Natural killer cell (primary cell): ENCODE measurements at regions not wholly inside any gene's neighbourhood (a gene's known extent, or its start where the extent isn't known, plus 50 kb on each side); places are given as distances from the start of the nearest gene placed in this dataset.

Source experiments
- ATAC-seq, 3 donors: fragments of 150-1000 bp in 2 of 3; fragments of 200-7000 bp in 1 of 3; cut with Tn5 transposase; 1 replicate in 1 of 3; 2 replicates in 2 of 3; pipeline ENCODE4 v1.10.0; 2021; ENCODE audit warnings: mild to moderate bottlenecking in 2 of 3, moderate library complexity in 2 of 3
- DNase-seq, 2 donors: peaks; one replicate each; pipeline versions ENCODE4 v3.0.0 to v3.0.0-alpha.2; 2013 to 2021; ENCODE audit warnings: mixed read lengths in 1 of 2
- H3K27ac ChIP-seq: one replicate; pipeline ENCODE4 v1.5.1; 2013; ENCODE audit warnings: mild to moderate bottlenecking, low read length
- H3K27me3 ChIP-seq: one replicate; pipeline ENCODE4 v1.6.1; 2013; ENCODE audit warnings: low read length; ENCODE audit not compliant: control insufficient read depth, insufficient read depth
- H3K36me3 ChIP-seq: one replicate; pipeline ENCODE4 v1.6.1; 2013; ENCODE audit warnings: low read length; ENCODE audit not compliant: control insufficient read depth, insufficient read depth
- H3K4me1 ChIP-seq: one replicate; pipeline ENCODE4 v1.6.1; 2013; ENCODE audit warnings: low read length; ENCODE audit not compliant: control insufficient read depth, insufficient read depth
- H3K4me3 ChIP-seq: one replicate; pipeline ENCODE4 v1.5.1; 2013; ENCODE audit warnings: low read length
- H3K9me3 ChIP-seq: one replicate; pipeline ENCODE4 v1.6.1; 2013; ENCODE audit warnings: low read length; ENCODE audit not compliant: control insufficient read depth, insufficient read depth
- H3K27ac Mint-ChIP-seq, 2 donors: one replicate each; pipeline ENCODE4 v1.8.0; 2022; ENCODE audit warnings: mild to moderate bottlenecking in 2 of 2, mixed read lengths in 2 of 2, moderate library complexity in 1 of 2
- H3K27me3 Mint-ChIP-seq, 2 donors: one replicate each; pipeline ENCODE4 v1.8.0; 2022; ENCODE audit warnings: low read depth in 2 of 2, mixed read lengths in 2 of 2
- H3K36me3 Mint-ChIP-seq: one replicate; pipeline ENCODE4 v1.8.0; 2022; ENCODE audit warnings: mixed read lengths
- H3K4me1 Mint-ChIP-seq, 2 donors: one replicate each; pipeline ENCODE4 v1.8.0; 2022; ENCODE audit warnings: mixed read lengths in 2 of 2
- H3K4me3 Mint-ChIP-seq: one replicate; pipeline ENCODE4 v1.8.0; 2022; ENCODE audit warnings: mild to moderate bottlenecking, moderate library complexity, mixed read lengths
- H3K9me3 Mint-ChIP-seq, 2 donors: one replicate each; pipeline ENCODE4 v1.8.0; 2022; ENCODE audit warnings: mixed read lengths in 2 of 2
- CTCF ChIP-seq: fragments of 200-600 bp; IDR thresholded peaks from one replicate; pipeline ENCODE4 v1.8.0; 2022; ENCODE audit warnings: antibody characterized with exemption
- WGBS: methylation state at CpG from one replicate; pipeline ENCODE4 v1.1.7; 2013; ENCODE audit warnings: missing lambda C conversion rate; ENCODE audit not compliant: insufficient coverage; 5-methylcytosine and 5-hydroxymethylcytosine counted together
- intact Hi-C: fragments of 100-400 bp; cut with micrococcal nuclease; formaldehyde crosslinking; loops from one replicate; pipeline ENCODE4 v1.14.2; 2022

- no peaks in the 10 kb centered on the region for H3K36me3 Mint-ChIP-seq
- H3K4me1 ChIP-seq = no peaks in the 10 kb centered on the region
- H3K9me3 ChIP-seq = no peaks in the 10 kb centered on the region
- no peak overlapping the region for H3K4me3 Mint-ChIP-seq
- TF ChIP-seq CTCF = no peak
- peaks cover 0 to 2% of the 10 kb centered on the region in 2 donors for H3K4me1 Mint-ChIP-seq
- no peaks in the 10 kb centered on the region for H3K36me3 ChIP-seq
- H3K27me3 Mint-ChIP-seq = peaks cover 18 to 52% of the 10 kb centered on the region in 2 donors
- H3K27me3 ChIP-seq = peaks cover 4% of the 10 kb centered on the region
- no peaks in the 10 kb centered on the region for H3K9me3 Mint-ChIP-seq
- ATAC-seq (no peak), DNase-seq (no peak)
- intact Hi-C loops = no loop called here
- no peak overlapping the region for H3K27ac ChIP-seq
- no peak overlapping the region for H3K27ac Mint-ChIP-seq
- WGBS = 90% methylated on average over 2 of the region's 2 CpGs
- H3K4me3 ChIP-seq = no peak overlapping the region
Measured at GRCh38 chr12:91357381-91357780, 174.8 kb upstream of the DCN start.

- no peak for ATAC-seq
- TF ChIP-seq CTCF = no peak
- no peak for DNase-seq
- Histone ChIP-seq H3K4me1 (no peaks in the 10 kb centered on the region), H3K4me3 (no peak overlapping the region), H3K27ac (no peak overlapping the region), H3K27me3 (peaks cover 4% of the 10 kb centered on the region), H3K9me3 (no peaks in the 10 kb centered on the region), H3K36me3 (no peaks in the 10 kb centered on the region)
- H3K4me1 Mint-ChIP-seq = no peaks in the 10 kb centered on the region
- no peak overlapping the region for H3K4me3 Mint-ChIP-seq
- H3K9me3 Mint-ChIP-seq = no peaks in the 10 kb centered on the region
- no peaks in the 10 kb centered on the region for H3K36me3 Mint-ChIP-seq
- H3K27me3 Mint-ChIP-seq = peaks cover 15 to 54% of the 10 kb centered on the region in 2 donors
- intact Hi-C loops = no loop called here
- no peak overlapping the region for H3K27ac Mint-ChIP-seq
- no CpG with 5 or more reads among the region's 1 CpG for WGBS
Measured at GRCh38 chr12:91356405-91356804, 173.8 kb upstream of the DCN start.

GRCh38 chr12:91355150-91356006, 172.8 kb upstream of the DCN start:
- DNase-seq = peak; percentile 21 to 68
- WGBS = 28% methylated on average over 7 of the region's 8 CpGs
- H3K36me3 Mint-ChIP-seq = no peaks in the 10 kb centered on the region
- no peaks in the 10 kb centered on the region for H3K4me1 ChIP-seq
- no peaks in the 10 kb centered on the region for H3K36me3 ChIP-seq
- intact Hi-C loops = no loop called here
- no peak overlapping the region for H3K4me3 ChIP-seq
- H3K4me1 Mint-ChIP-seq = no peaks in the 10 kb centered on the region
- H3K27ac ChIP-seq = no peak overlapping the region
- H3K9me3 Mint-ChIP-seq = no peaks in the 10 kb centered on the region
- no peak overlapping the region for H3K27ac Mint-ChIP-seq
- H3K27me3 Mint-ChIP-seq = peaks cover 15 to 56% of the 10 kb centered on the region in 2 donors
- H3K9me3 ChIP-seq = no peaks in the 10 kb centered on the region
- H3K27me3 ChIP-seq = peaks cover 4% of the 10 kb centered on the region
- peak; percentile 77 to 94 (median 83) for ATAC-seq
- TF ChIP-seq CTCF = peak; percentile 57
- H3K4me3 Mint-ChIP-seq = no peak overlapping the region

- H3K4me1 Mint-ChIP-seq = no peaks in the 10 kb centered on the region
- no peak for TF ChIP-seq CTCF
- H3K36me3 Mint-ChIP-seq = no peaks in the 10 kb centered on the region
- Histone ChIP-seq H3K27me3 (peaks cover 4% of the 10 kb centered on the region), H3K27ac (no peak overlapping the region), H3K9me3 (no peaks in the 10 kb centered on the region), H3K4me3 (no peak overlapping the region), H3K36me3 (no peaks in the 10 kb centered on the region), H3K4me1 (no peaks in the 10 kb centered on the region)
- no peak overlapping the region for H3K4me3 Mint-ChIP-seq
- DNase-seq (no peak), ATAC-seq (no peak)
- no peaks in the 10 kb centered on the region for H3K9me3 Mint-ChIP-seq
- H3K27ac Mint-ChIP-seq = no peak overlapping the region
- peaks cover 13 to 55% of the 10 kb centered on the region in 2 donors for H3K27me3 Mint-ChIP-seq
- no CpG with 5 or more reads among the region's 1 CpG for WGBS
- intact Hi-C loops = no loop called here
Measured at GRCh38 chr12:91353266-91353665, 170.6 kb upstream of the DCN start.
